ENCODE measurements at regions not wholly inside any gene's neighbourhood (a gene's known extent, or its start where the extent isn't known, plus 50 kb on each side); places are given as distances from the start of the nearest gene placed in this dataset.

DNA sequence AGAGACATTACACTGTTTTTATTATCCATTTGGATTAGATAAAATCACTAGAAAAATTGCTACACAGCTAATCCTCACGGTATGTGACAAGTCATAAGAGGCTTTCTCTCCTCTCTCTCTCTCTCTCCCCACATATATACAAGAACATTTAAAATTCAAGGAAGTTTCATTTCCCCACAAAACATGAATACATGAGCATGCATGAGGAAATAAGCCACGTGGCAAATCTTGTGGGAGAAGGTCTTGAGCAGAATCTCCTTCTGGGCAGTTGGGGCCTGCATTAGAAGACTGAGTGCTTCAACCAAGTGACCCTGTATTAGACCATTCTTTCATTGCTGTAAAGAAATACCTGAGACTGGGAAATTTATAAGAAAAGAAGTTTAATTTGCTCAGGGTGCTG, 1313.1 kb downstream of the MRPL39 start:
- TF ChIP-seq CREB1 (IDR thresholded peaks at IDR 0.05; ENCODE audit: low read depth) (no peak), TAF1 (IDR thresholded peaks at IDR 0.05; ENCODE audit: low read depth) (no peak), EP300 (IDR thresholded peaks at IDR 0.05; ENCODE audit: borderline replicate concordance) (no peak), ZBTB7A (IDR thresholded peaks at IDR 0.05; ENCODE audit: low read depth) (no peak), NFIC (IDR thresholded peaks at IDR 0.05) (no peak), YY1 (IDR thresholded peaks at IDR 0.05; ENCODE audit: low read depth) (no peak), EGR1 (IDR thresholded peaks at IDR 0.05) (no peak), CEBPB (IDR thresholded peaks at IDR 0.05) (no peak), RAD21 (IDR thresholded peaks at IDR 0.05; ENCODE audit: low read depth) (no peak)
- TF ChIP-seq, protein P1, sequence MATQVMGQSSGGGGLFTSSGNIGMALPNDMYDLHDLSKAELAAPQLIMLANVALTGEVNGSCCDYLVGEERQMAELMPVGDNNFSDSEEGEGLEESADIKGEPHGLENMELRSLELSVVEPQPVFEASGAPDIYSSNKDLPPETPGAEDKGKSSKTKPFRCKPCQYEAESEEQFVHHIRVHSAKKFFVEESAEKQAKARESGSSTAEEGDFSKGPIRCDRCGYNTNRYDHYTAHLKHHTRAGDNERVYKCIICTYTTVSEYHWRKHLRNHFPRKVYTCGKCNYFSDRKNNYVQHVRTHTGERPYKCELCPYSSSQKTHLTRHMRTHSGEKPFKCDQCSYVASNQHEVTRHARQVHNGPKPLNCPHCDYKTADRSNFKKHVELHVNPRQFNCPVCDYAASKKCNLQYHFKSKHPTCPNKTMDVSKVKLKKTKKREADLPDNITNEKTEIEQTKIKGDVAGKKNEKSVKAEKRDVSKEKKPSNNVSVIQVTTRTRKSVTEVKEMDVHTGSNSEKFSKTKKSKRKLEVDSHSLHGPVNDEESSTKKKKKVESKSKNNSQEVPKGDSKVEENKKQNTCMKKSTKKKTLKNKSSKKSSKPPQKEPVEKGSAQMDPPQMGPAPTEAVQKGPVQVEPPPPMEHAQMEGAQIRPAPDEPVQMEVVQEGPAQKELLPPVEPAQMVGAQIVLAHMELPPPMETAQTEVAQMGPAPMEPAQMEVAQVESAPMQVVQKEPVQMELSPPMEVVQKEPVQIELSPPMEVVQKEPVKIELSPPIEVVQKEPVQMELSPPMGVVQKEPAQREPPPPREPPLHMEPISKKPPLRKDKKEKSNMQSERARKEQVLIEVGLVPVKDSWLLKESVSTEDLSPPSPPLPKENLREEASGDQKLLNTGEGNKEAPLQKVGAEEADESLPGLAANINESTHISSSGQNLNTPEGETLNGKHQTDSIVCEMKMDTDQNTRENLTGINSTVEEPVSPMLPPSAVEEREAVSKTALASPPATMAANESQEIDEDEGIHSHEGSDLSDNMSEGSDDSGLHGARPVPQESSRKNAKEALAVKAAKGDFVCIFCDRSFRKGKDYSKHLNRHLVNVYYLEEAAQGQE (IDR thresholded peaks at IDR 0.05; ENCODE audit: low read depth): no peak
- TF ChIP-seq, protein P2, sequence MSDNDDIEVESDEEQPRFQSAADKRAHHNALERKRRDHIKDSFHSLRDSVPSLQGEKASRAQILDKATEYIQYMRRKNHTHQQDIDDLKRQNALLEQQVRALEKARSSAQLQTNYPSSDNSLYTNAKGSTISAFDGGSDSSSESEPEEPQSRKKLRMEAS (IDR thresholded peaks at IDR 0.05): no peak
- TF ChIP-seq, protein P3, sequence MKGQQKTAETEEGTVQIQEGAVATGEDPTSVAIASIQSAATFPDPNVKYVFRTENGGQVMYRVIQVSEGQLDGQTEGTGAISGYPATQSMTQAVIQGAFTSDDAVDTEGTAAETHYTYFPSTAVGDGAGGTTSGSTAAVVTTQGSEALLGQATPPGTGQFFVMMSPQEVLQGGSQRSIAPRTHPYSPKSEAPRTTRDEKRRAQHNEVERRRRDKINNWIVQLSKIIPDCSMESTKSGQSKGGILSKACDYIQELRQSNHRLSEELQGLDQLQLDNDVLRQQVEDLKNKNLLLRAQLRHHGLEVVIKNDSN (IDR thresholded peaks at IDR 0.05): no peak
